Smooth muscle cell (in vitro differentiated cells): ENCODE measurements at regions not wholly inside any gene's neighbourhood (a gene's known extent, or its start where the extent isn't known, plus 50 kb on each side); places are given as distances from the start of the nearest gene placed in this dataset.

Experiments
- DNase-seq: peaks from one replicate; lab custom pipeline; 2025; ENCODE audit not compliant: unreplicated experiment; lab: John Stamatoyannopoulos, UW
- H2AFZ ChIP-seq: fragments of 200-600 bp; sonication (generic); 2 replicates; pipeline ENCODE4 v1.6.0; 2016; ENCODE audit warnings: antibody characterized with exemption, low read depth, mild to moderate bottlenecking
- H3F3A ChIP-seq: fragments of 200-600 bp; sonication (generic); 2 replicates; pipeline ENCODE4 v1.6.0; 2017; ENCODE audit warnings: antibody characterized with exemption, low read depth
- H3K27ac ChIP-seq: fragments of 200-600 bp; sonication (generic); 2 replicates; pipeline ENCODE4 v1.5.1; 2016; ENCODE audit warnings: low read depth, mild to moderate bottlenecking
- H3K27me3 ChIP-seq: fragments of 200-600 bp; sonication (generic); 2 replicates; pipeline ENCODE4 v1.6.1; 2016; ENCODE audit warnings: low read depth, mild to moderate bottlenecking
- H3K36me3 ChIP-seq: fragments of 200-600 bp; sonication (generic); 2 replicates; pipeline ENCODE4 v1.5.1; 2016; ENCODE audit warnings: low read depth
- H3K4me1 ChIP-seq: fragments of 200-600 bp; sonication (generic); 2 replicates; pipeline ENCODE4 v1.5.1; 2016; ENCODE audit warnings: low read depth
- H3K4me2 ChIP-seq: fragments of 200-600 bp; sonication (generic); 2 replicates; pipeline ENCODE4 v1.6.0; 2016; ENCODE audit warnings: mild to moderate bottlenecking
- H3K4me3 ChIP-seq: fragments of 200-600 bp; sonication (generic); 2 replicates; pipeline ENCODE4 v1.5.1; 2016; ENCODE audit warnings: mild to moderate bottlenecking
- H3K79me2 ChIP-seq: fragments of 200-600 bp; sonication (generic); 2 replicates; pipeline ENCODE4 v1.6.0; 2016; ENCODE audit warnings: low read depth, mild to moderate bottlenecking
- H3K9ac ChIP-seq: fragments of 200-600 bp; sonication (generic); 2 replicates; pipeline ENCODE4 v1.6.0; 2016; ENCODE audit warnings: low read depth
- H3K9me3 ChIP-seq: fragments of 200-600 bp; sonication (generic); replicated peaks from 2 replicates; pipeline ENCODE4 v1.5.1; 2016; ENCODE audit warnings: low read depth
- H4K20me1 ChIP-seq: fragments of 200-600 bp; sonication (generic); 2 replicates; pipeline ENCODE4 v1.6.0; 2016; ENCODE audit warnings: low read depth
- CTCF ChIP-seq: fragments of 200-600 bp; sonication (generic); IDR thresholded peaks from 2 replicates; pipeline ENCODE4 v1.5.1; 2017; ENCODE audit warnings: borderline replicate concordance, mild to moderate bottlenecking, antibody characterized with exemption; ENCODE audit not compliant: insufficient read depth, poor library complexity, severe bottlenecking
- WGBS: methylation state at CpG from one replicate; pipeline ENCODE4 v1.1.7; 2016; ENCODE audit warnings: low lambda C conversion rate; 5-methylcytosine and 5-hydroxymethylcytosine counted together

- Histone ChIP-seq H3F3A (peaks cover 3% of the 10 kb centered on the region), H2AFZ (no peak overlapping the region), H3K27me3 (no peaks in the 10 kb centered on the region), H3K36me3 (no peaks in the 10 kb centered on the region), H3K9me3 (no peaks in the 10 kb centered on the region), H3K27ac (no peak overlapping the region), H3K4me1 (peaks cover 20% of the 10 kb centered on the region), H3K4me2 (no peak overlapping the region), H3K79me2 (no peaks in the 10 kb centered on the region), H3K4me3 (no peak overlapping the region), H4K20me1 (no peaks in the 10 kb centered on the region), H3K9ac (no peak overlapping the region)
- no peak for TF ChIP-seq CTCF
- no peak for DNase-seq
These were observed 543.1 kb upstream of the SLITRK5 start for GRCh38 chr13:87128036-87128435.

GRCh38 chr13:87128491-87128890 is 542.7 kb upstream of the SLITRK5 start:
- H3K27ac ChIP-seq: no peak overlapping the region
- DNase-seq: no peak
- H3K36me3 ChIP-seq: no peaks in the 10 kb centered on the region
- H2AFZ ChIP-seq: no peak overlapping the region
- H3K79me2 ChIP-seq: no peaks in the 10 kb centered on the region
- 94% methylated on average over 2 of the region's 2 CpGs for WGBS
- H3K4me1 ChIP-seq: peaks cover 20% of the 10 kb centered on the region
- TF ChIP-seq CTCF: no peak
- H3K27me3 ChIP-seq: no peaks in the 10 kb centered on the region
- no peaks in the 10 kb centered on the region for H4K20me1 ChIP-seq
- peaks cover 3% of the 10 kb centered on the region for H3F3A ChIP-seq
- no peak overlapping the region for H3K4me2 ChIP-seq
- H3K9ac ChIP-seq: no peak overlapping the region
- no peak overlapping the region for H3K4me3 ChIP-seq
- H3K9me3 ChIP-seq: no peaks in the 10 kb centered on the region

- Histone ChIP-seq H3K36me3 (no peaks in the 10 kb centered on the region), H3K9ac (no peak overlapping the region), H3K9me3 (no peaks in the 10 kb centered on the region), H3K27me3 (no peaks in the 10 kb centered on the region), H3K4me3 (no peak overlapping the region), H3K27ac (no peak overlapping the region), H3K4me1 (peaks cover 13% of the 10 kb centered on the region), H2AFZ (no peak overlapping the region), H4K20me1 (no peaks in the 10 kb centered on the region), H3K79me2 (no peaks in the 10 kb centered on the region), H3F3A (peaks cover 1% of the 10 kb centered on the region), H3K4me2 (no peak overlapping the region)
- 96% methylated on average over 2 of the region's 2 CpGs for WGBS
- no peak for DNase-seq
- TF ChIP-seq CTCF: no peak
These were observed 541.4 kb upstream of the SLITRK5 start for GRCh38 chr13:87129602-87130300.

- Histone ChIP-seq H2AFZ (no peak overlapping the region), H3K27me3 (no peaks in the 10 kb centered on the region), H4K20me1 (no peaks in the 10 kb centered on the region), H3K79me2 (no peaks in the 10 kb centered on the region), H3K4me3 (no peak overlapping the region), H3K36me3 (no peaks in the 10 kb centered on the region), H3K4me1 (peaks cover 10% of the 10 kb centered on the region), H3K9ac (no peak overlapping the region), H3F3A (no peaks in the 10 kb centered on the region), H3K27ac (no peak overlapping the region), H3K9me3 (no peaks in the 10 kb centered on the region), H3K4me2 (no peak overlapping the region)
- TF ChIP-seq CTCF: no peak
- DNase-seq: no peak
These were observed 540.7 kb upstream of the SLITRK5 start for GRCh38 chr13:87130423-87130822.
